ENCODE measurements at regions not wholly inside any gene's neighbourhood (a gene's known extent, or its start where the extent isn't known, plus 50 kb on each side); places are given as distances from the start of the nearest gene placed in this dataset.

DNA sequence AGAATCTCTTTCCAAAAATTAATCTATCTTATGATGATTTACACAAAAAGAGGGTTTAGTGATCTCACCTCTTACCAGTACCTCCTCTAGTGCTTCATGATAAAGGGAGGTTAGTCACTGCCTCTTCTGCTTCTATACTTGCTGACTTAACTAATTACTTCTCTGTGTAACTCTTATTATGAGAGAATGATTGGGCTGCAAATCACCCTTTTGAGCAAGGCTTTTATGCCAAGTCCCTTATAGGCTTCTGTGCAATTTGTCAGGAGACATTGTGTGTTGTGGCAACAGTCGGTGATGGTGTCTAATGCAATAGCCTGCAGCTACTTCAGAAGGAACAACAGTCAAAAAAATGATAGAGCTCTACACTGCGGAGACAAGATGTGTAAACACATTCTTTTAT is 1568.1 kb upstream of the GOT2 start:
- TF ChIP-seq, protein P1, sequence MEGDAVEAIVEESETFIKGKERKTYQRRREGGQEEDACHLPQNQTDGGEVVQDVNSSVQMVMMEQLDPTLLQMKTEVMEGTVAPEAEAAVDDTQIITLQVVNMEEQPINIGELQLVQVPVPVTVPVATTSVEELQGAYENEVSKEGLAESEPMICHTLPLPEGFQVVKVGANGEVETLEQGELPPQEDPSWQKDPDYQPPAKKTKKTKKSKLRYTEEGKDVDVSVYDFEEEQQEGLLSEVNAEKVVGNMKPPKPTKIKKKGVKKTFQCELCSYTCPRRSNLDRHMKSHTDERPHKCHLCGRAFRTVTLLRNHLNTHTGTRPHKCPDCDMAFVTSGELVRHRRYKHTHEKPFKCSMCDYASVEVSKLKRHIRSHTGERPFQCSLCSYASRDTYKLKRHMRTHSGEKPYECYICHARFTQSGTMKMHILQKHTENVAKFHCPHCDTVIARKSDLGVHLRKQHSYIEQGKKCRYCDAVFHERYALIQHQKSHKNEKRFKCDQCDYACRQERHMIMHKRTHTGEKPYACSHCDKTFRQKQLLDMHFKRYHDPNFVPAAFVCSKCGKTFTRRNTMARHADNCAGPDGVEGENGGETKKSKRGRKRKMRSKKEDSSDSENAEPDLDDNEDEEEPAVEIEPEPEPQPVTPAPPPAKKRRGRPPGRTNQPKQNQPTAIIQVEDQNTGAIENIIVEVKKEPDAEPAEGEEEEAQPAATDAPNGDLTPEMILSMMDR (IDR thresholded peaks at IDR 0.05; ENCODE audit: insufficient read depth, low read length, poor library complexity, severe bottlenecking) = no peak
- no peak for TF ChIP-seq EZH2phosphoT487 (conservative IDR thresholded peaks at IDR 0.05; ENCODE audit: low read length)

Data from SU-DHL-6 (cell line).